NOMO-1 treated with DMSO at 0.1 percent for 48 hours (cell line): ENCODE measurements at regions not wholly inside any gene's neighbourhood (a gene's known extent, or its start where the extent isn't known, plus 50 kb on each side); places are given as distances from the start of the nearest gene placed in this dataset.
A peak's percentile ranks its signal among the peaks of the same experiment; 100 is the strongest.
"Not testable (repeated sequence)": the region's sequence is repeated elsewhere in the genome, so short reads cannot be mapped to it uniquely, and the experiment has no call there.

Source experiments
- DNase-seq: peaks from one replicate; lab custom pipeline; 2025; ENCODE audit not compliant: unreplicated experiment; lab: John Stamatoyannopoulos, UW

- no peak for DNase-seq
These were observed 53.4 kb downstream of the RGS2 start for GRCh38 chr1:192862271-192862670.

DNA sequence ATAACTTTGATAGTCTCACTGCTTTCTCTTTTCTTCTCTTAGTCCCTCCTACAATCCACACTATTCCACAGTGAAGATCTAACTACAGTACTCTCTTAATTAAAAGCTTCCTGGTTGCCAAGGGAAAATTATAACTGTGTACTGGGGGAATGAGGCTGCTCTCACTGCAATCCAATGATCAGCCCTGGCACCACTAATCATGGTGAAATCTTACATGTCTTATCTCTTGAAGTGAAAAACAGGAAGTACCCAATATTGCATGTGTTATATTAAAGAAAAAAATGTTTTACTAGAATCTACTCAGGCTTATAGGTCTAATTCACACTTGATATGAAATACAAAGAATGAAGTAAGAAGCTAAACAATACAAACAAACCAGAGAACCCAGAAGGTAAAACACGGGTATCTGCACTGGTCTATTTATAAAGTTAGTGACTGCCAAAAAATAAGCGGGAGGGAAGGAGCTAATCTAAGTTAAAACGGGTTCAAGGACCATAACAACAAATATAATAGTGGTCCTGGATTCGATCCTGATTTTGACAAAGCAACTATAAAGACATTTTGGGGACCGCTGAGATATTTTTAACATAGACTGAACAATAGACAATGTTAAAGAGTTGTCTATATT is 57.5 kb downstream of the RGS2 start:
- peak; percentile 41 for DNase-seq

DNA sequence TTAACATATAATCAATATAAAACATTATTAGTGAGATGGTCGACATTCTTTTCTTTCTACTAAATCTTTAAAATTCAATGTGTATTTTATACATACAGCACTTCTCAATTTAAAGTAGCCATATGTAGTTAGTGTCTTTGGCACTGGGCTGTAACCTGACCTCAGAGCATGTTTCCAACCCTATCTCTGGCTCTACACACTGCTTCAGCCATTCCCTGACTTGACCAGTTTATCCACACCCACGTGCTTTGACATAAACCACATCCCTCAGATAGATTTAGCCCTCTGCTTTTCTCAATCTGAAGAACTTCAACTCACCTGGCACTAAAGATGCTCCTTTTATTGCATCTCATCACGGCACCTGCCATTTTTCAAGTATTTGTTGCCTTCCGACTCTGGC is 58.3 kb downstream of the RGS2 start:
- no peak for DNase-seq

DNA sequence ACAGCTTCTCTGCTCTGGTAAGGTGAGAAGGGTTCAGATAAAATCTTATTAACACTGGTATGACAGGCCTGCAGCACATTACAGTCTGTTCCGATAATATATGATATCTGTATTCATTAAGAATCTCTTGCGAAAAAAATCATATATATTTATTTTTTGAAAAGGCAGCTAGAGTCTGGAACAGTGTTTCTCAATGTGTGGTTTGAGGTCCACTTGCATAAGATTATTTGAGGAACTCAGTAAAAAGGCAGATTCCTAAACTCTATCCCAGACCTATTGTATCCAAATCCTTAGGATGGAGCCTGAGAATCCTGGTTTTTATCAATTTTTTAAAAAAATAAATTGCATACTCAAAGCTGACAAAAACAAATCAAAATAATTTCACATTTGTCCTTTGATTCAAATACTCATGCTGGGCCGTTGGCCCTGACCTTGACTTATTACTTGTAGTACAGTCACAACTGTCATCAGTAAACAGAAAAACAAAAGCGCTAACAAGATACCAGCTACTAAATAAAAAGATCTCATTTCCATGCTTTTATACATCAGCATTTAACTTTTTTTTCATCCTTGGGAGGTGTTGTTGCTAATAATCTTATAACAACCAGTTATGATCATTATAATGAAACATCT is 60.6 kb downstream of the RGS2 start:
- peak; percentile 67 for DNase-seq

DNA sequence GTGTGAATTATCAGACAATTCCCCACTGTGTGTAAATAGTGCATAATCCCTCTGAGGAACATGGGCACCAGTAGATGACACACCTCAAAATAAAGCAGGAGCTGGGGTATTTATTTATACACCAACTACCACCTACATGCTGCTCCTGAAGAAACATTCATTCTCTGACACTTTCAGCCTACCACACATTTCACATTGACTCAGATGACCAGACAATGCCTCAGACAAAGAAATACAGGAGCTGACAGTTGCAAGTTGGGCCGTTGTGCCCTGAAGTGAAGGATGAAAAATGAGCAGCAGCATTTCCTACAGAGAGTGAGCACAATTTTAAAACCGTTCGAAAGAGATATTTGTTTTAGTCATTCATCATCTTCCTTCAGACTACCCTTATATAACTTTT is 63.2 kb downstream of the RGS2 start:
- DNase-seq, result no peak

- DNase-seq, result no peak
These were observed 65.0 kb downstream of the RGS2 start for GRCh38 chr1:192873836-192874235.

- no peak for DNase-seq
These were observed 67.8 kb downstream of the RGS2 start for GRCh38 chr1:192876633-192877032.

GRCh38 chr1:192877283-192877886 is 68.5 kb downstream of the RGS2 start:
- DNase-seq, result peak; percentile 85

- no peak for DNase-seq
These were observed 69.4 kb downstream of the RGS2 start for GRCh38 chr1:192878249-192878648.

GRCh38 chr1:192879406-192879805 is 70.6 kb downstream of the RGS2 start:
- no peak for DNase-seq

- DNase-seq, result no peak
These were observed 71.4 kb downstream of the RGS2 start for GRCh38 chr1:192880231-192880630.

- no peak for DNase-seq
These were observed 75.4 kb downstream of the RGS2 start for GRCh38 chr1:192884241-192884640.

DNA sequence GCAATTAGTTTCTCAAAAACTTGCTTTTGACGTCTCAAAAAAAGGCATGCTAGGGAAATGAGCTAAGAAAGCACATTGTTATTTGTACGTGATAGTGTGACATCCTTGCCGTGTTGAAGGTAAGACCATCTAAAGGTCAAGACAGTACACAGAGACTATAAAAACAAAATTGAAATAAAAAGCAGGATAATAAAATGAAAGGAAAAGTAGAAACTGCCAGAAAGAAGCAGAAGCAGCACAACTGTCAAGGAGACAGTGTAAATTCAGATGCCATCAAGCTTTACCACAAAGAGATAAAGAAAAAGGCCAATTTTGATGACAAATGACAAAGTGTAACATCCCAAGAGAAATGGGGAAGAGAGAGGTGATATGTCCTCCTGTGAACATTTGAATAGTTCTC is 76.5 kb downstream of the RGS2 start:
- not testable (repeated sequence) for DNase-seq

DNA sequence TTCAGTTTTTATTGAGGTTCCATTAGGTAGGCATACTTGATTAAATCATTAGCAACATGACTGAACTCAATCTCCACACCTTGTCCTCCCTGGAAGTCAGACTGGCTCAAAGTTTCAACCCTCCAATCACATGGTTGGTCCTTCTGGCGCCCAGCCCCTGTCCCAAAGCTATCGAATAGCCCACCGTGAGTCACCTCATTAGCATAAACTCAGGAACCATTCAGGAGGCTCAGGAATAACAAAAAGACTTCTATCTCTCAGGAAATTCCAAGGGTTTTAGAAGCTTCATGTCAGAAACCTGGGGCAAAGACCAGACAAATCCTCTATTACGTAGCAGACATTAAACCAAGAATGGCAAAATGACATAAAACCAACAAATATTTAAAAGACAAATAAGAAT is 78.6 kb downstream of the RGS2 start:
- no peak for DNase-seq

GRCh38 chr1:192888574-192888973 is 79.7 kb downstream of the RGS2 start:
- no peak for DNase-seq

DNA sequence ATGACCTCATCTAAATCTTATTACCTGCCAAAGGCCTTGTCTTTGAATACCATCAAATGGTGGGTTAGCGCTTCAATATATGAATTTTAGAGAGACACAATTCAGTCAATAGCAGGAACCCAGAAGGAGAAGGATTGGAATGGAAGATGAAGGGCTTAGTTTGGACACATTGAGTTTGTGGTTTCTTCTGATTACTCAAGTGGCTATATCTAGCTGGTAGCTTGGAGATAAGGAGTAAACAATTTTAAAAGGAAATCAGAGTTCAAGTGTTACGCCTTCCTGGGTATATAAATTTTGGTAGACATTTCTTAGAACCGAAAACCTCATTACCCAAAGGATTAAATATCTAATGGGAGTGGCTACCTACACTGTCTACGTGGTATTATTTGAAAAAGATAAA is 80.2 kb downstream of the RGS2 start:
- no peak for DNase-seq

DNA sequence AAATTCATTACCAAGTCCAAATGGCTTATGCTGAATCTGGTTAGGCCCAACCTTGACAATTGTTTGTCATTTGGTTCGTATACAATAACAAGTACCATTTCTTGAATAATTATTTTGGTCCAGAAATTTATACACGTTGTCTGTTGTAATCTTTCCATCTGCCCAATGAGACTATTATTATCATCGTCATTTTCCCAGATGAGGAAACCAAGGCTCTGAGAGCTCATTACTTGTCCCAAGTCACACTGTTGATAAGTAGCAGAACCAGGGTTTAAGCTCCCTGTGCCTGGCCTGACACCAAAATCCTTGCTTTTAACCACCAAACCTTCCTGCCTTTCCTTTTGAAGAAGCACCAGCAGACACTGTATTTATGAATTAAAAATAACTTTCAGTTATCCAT is 81.3 kb downstream of the RGS2 start:
- no peak for DNase-seq

- no peak for DNase-seq
These were observed 84.1 kb downstream of the RGS2 start for GRCh38 chr1:192892934-192893333.

- DNase-seq, result not testable (repeated sequence)
These were observed 86.6 kb downstream of the RGS2 start for GRCh38 chr1:192895487-192895886.

GRCh38 chr1:192896376-192896775 is 87.5 kb downstream of the RGS2 start:
- no peak for DNase-seq

- DNase-seq, result no peak
These were observed 92.7 kb downstream of the RGS2 start for GRCh38 chr1:192901500-192901899.

DNA sequence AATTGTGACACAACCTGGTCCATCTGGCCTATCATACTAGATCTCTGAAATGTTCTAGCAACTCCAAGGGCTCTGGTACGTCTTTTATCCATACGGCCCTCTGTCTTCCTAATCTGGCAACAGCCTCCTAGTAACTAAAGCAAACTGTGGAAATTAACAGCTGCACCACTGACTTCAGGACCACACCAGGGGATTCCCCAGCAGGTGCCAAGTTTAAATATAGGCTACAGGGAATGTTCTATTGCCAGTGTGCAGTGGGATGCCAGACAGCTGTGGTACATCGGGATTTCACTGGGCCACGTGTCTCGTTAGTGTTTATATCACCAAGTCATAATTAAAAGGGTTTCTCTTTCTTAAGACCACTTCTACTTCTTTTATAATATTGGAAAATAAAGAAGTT is 94.3 kb downstream of the RGS2 start:
- no peak for DNase-seq

GRCh38 chr1:192904438-192904895 is 95.6 kb downstream of the RGS2 start:
- DNase-seq, result no peak
